HepG2 (cell line): ENCODE measurements at regions not wholly inside any gene's neighbourhood (a gene's known extent, or its start where the extent isn't known, plus 50 kb on each side); places are given as distances from the start of the nearest gene placed in this dataset.

Experiments
- AKNA ChIP-seq: sonication (generic); formaldehyde crosslinking; IDR thresholded peaks from 2 replicates; pipeline ENCODE4 v1.4.0; 2020; ENCODE audit warnings: missing genetic modification reagents, borderline replicate concordance
- BRF2 ChIP-seq: sonication (generic); formaldehyde crosslinking; IDR thresholded peaks from 2 replicates; pipeline ENCODE4 v1.8.1; 2022; ENCODE audit warnings: mild to moderate bottlenecking, missing genetic modification reagents
- ELF1 ChIP-seq: sonication (generic); formaldehyde crosslinking; IDR thresholded peaks from 2 replicates; pipeline ENCODE4 v1.4.0; 2020; ENCODE audit warnings: missing genetic modification reagents
- FOXC1 ChIP-seq: sonication (generic); formaldehyde crosslinking; IDR thresholded peaks from 2 replicates; pipeline ENCODE4 v1.8.0; 2022; ENCODE audit warnings: mild to moderate bottlenecking, missing genetic modification reagents, borderline replicate concordance
- HNF1B ChIP-seq: sonication (generic); formaldehyde crosslinking; IDR thresholded peaks from 2 replicates; pipeline ENCODE4 v1.5.1; 2020; ENCODE audit warnings: mild to moderate bottlenecking, moderate library complexity, missing genetic modification reagents
- HOXA9 ChIP-seq: sonication (generic); formaldehyde crosslinking; IDR thresholded peaks from 2 replicates; pipeline ENCODE4 v1.8.1; 2022; ENCODE audit warnings: missing genetic modification reagents, mild to moderate bottlenecking, moderate library complexity, borderline replicate concordance
- MLLT10 ChIP-seq: sonication (generic); formaldehyde crosslinking; IDR thresholded peaks from 2 replicates; pipeline ENCODE4 v1.4.0; 2020; ENCODE audit warnings: missing genetic modification reagents
- ONECUT2 ChIP-seq: sonication (generic); formaldehyde crosslinking; IDR thresholded peaks from 2 replicates; pipeline ENCODE4 v1.4.0; 2020; ENCODE audit warnings: missing genetic modification reagents
- PAXIP1 ChIP-seq: sonication (generic); formaldehyde crosslinking; conservative IDR thresholded peaks from 2 replicates; pipeline ENCODE4 v1.4.0; 2020; ENCODE audit warnings: mild to moderate bottlenecking, missing genetic modification reagents, moderate library complexity
- PHF5A ChIP-seq: IDR thresholded peaks from one replicate; pipeline ENCODE4 v1.6.1; 2018; ENCODE audit warnings: low read depth, missing genetic modification reagents; ENCODE audit not compliant: unreplicated experiment
- POGK ChIP-seq: sonication (generic); formaldehyde crosslinking; conservative IDR thresholded peaks from 2 replicates; pipeline ENCODE4 v1.8.0; 2022; ENCODE audit warnings: mild to moderate bottlenecking, moderate library complexity, missing genetic modification reagents
- RFXANK ChIP-seq: IDR thresholded peaks from 2 replicates; pipeline ENCODE4 v1.6.1; 2016
- SP1 ChIP-seq, 2 experiments: fragments of 450-650 bp in 1 of 2; sonication (generic) in 1 of 2; formaldehyde crosslinking in 1 of 2; IDR thresholded peaks; 2 replicates each; pipeline versions ENCODE4 v1.4.0 to v1.6.1; 2016 to 2020; ENCODE audit warnings: missing genetic modification reagents in 1 of 2
- ZNF225 ChIP-seq: sonication (generic); formaldehyde crosslinking; IDR thresholded peaks from 2 replicates; pipeline ENCODE4 v1.4.0; 2020; ENCODE audit warnings: mild to moderate bottlenecking, missing genetic modification reagents
- ZNF264 ChIP-seq: sonication (generic); formaldehyde crosslinking; IDR thresholded peaks from 2 replicates; pipeline ENCODE4 v1.4.0; 2020; ENCODE audit warnings: missing genetic modification reagents
- ZNF333 ChIP-seq: sonication (generic); formaldehyde crosslinking; IDR thresholded peaks from 2 replicates; pipeline ENCODE4 v1.4.0; 2020; ENCODE audit warnings: mild to moderate bottlenecking, missing genetic modification reagents, borderline replicate concordance
- ZNF468 ChIP-seq: sonication (generic); formaldehyde crosslinking; IDR thresholded peaks from 2 replicates; pipeline ENCODE4 v1.8.0; 2022; ENCODE audit warnings: mild to moderate bottlenecking, moderate library complexity, missing genetic modification reagents

GRCh38 chr2:47313141-47313691, 55.9 kb upstream of the EPCAM start (continued):
- TF ChIP-seq PAXIP1 (CRISPR knock-in tag) (peak; percentile 55), ONECUT2 (no peak), POGK (CRISPR knock-in tag) (no peak), HNF1B (CRISPR knock-in tag) (no peak), FOXC1 (CRISPR knock-in tag) (no peak), AKNA (no peak), BRF2 (CRISPR knock-in tag) (no peak), ZNF333 (CRISPR knock-in tag) (no peak), SP1 (IDR thresholded peaks at IDR 0.05) (no peak), SP1 (CRISPR knock-in tag; IDR thresholded peaks at IDR 0.05) (no peak), PHF5A (CRISPR knock-in tag) (no peak), MLLT10 (no peak), ZNF468 (CRISPR knock-in tag) (no peak), HOXA9 (CRISPR knock-in tag) (no peak), ZNF225 (no peak), ZNF264 (CRISPR knock-in tag) (no peak), RFXANK (no peak; the same call in 1 of the 2 replicates), ELF1 (CRISPR knock-in tag) (no peak)
